ENCODE measurements at regions not wholly inside any gene's neighbourhood (a gene's known extent, or its start where the extent isn't known, plus 50 kb on each side); places are given as distances from the start of the nearest gene placed in this dataset.

GRCh38 chr15:60130821-60131220, 126.7 kb downstream of the FOXB1 start:
- Mint-ChIP-seq H3K27ac (no peak overlapping the region), H3K27me3 (peaks cover 28% of the 10 kb centered on the region), H3K36me3 (ENCODE audit: low read depth) (no peaks in the 10 kb centered on the region), H3K4me1 (peaks cover 34% of the 10 kb centered on the region), H3K9me3 (no peaks in the 10 kb centered on the region), H3K4me3 (no peak overlapping the region)
- intact Hi-C loops (cut with micrococcal nuclease): no loop called here
- peak; percentile 14 for DNase-seq

- H3K9me3 Mint-ChIP-seq: no peaks in the 10 kb centered on the region
- no peak overlapping the region for H3K4me3 Mint-ChIP-seq
- H3K27me3 Mint-ChIP-seq: peaks cover 54% of the 10 kb centered on the region
- peaks cover 4% of the 10 kb centered on the region for H3K4me1 Mint-ChIP-seq
- intact Hi-C loops (cut with micrococcal nuclease): no loop called here
- DNase-seq: peak; percentile 53
- no peak overlapping the region for H3K27ac Mint-ChIP-seq
- no peaks in the 10 kb centered on the region for H3K36me3 Mint-ChIP-seq (ENCODE audit: low read depth)
These were observed 130.5 kb downstream of the FOXB1 start for GRCh38 chr15:60134609-60135008.

GRCh38 chr15:60135961-60136360, 131.8 kb downstream of the FOXB1 start:
- H3K36me3 Mint-ChIP-seq (ENCODE audit: low read depth): no peaks in the 10 kb centered on the region
- DNase-seq: peak; percentile 28
- H3K4me3 Mint-ChIP-seq: no peak overlapping the region
- H3K27ac Mint-ChIP-seq: no peak overlapping the region
- no peaks in the 10 kb centered on the region for H3K9me3 Mint-ChIP-seq
- peaks cover 66% of the 10 kb centered on the region for H3K27me3 Mint-ChIP-seq
- no peaks in the 10 kb centered on the region for H3K4me1 Mint-ChIP-seq
- intact Hi-C loops (cut with micrococcal nuclease): no loop called here

- intact Hi-C loops (cut with micrococcal nuclease): no loop called here
- H3K36me3 Mint-ChIP-seq (ENCODE audit: low read depth): no peaks in the 10 kb centered on the region
- H3K4me1 Mint-ChIP-seq: no peaks in the 10 kb centered on the region
- H3K27ac Mint-ChIP-seq: no peak overlapping the region
- DNase-seq: peak; percentile 37
- no peak overlapping the region for H3K4me3 Mint-ChIP-seq
- H3K27me3 Mint-ChIP-seq: peaks cover 69% of the 10 kb centered on the region
- no peaks in the 10 kb centered on the region for H3K9me3 Mint-ChIP-seq
These were observed 133.7 kb downstream of the FOXB1 start for GRCh38 chr15:60137711-60138396.

- Mint-ChIP-seq H3K36me3 (ENCODE audit: low read depth) (no peaks in the 10 kb centered on the region), H3K9me3 (no peaks in the 10 kb centered on the region), H3K27me3 (peaks cover 72% of the 10 kb centered on the region), H3K27ac (no peak overlapping the region), H3K4me3 (no peak overlapping the region), H3K4me1 (no peaks in the 10 kb centered on the region)
- intact Hi-C loops (cut with micrococcal nuclease): no loop called here
- DNase-seq: peak; percentile 43
These were observed 134.4 kb downstream of the FOXB1 start for GRCh38 chr15:60138397-60138968.

GRCh38 chr15:60152386-60152785, 148.3 kb downstream of the FOXB1 start:
- H3K9me3 Mint-ChIP-seq: no peaks in the 10 kb centered on the region
- intact Hi-C loops (cut with micrococcal nuclease): no loop called here
- H3K4me3 Mint-ChIP-seq: no peak overlapping the region
- H3K36me3 Mint-ChIP-seq (ENCODE audit: low read depth): no peaks in the 10 kb centered on the region
- H3K27ac Mint-ChIP-seq: no peak overlapping the region
- peaks cover 17% of the 10 kb centered on the region for H3K27me3 Mint-ChIP-seq
- DNase-seq: no peak
- peaks cover 16% of the 10 kb centered on the region for H3K4me1 Mint-ChIP-seq

- Mint-ChIP-seq H3K9me3 (no peaks in the 10 kb centered on the region), H3K4me3 (peak overlapping the region; percentile 7), H3K27ac (no peak overlapping the region), H3K27me3 (peaks cover 15% of the 10 kb centered on the region), H3K36me3 (ENCODE audit: low read depth) (no peaks in the 10 kb centered on the region), H3K4me1 (peaks cover 16% of the 10 kb centered on the region)
- DNase-seq: no peak
- intact Hi-C loops (cut with micrococcal nuclease): no loop called here
These were observed 150.7 kb downstream of the FOXB1 start for GRCh38 chr15:60154764-60155325.

GRCh38 chr15:60155661-60156060, 151.6 kb downstream of the FOXB1 start:
- Mint-ChIP-seq H3K27me3 (peaks cover 13% of the 10 kb centered on the region), H3K36me3 (ENCODE audit: low read depth) (no peaks in the 10 kb centered on the region), H3K27ac (no peak overlapping the region), H3K9me3 (no peaks in the 10 kb centered on the region), H3K4me3 (no peak overlapping the region), H3K4me1 (peaks cover 14% of the 10 kb centered on the region)
- DNase-seq: no peak
- intact Hi-C loops (cut with micrococcal nuclease): no loop called here

- H3K9me3 Mint-ChIP-seq: peaks cover 4% of the 10 kb centered on the region
- intact Hi-C loops (cut with micrococcal nuclease): no loop called here
These were observed 156.8 kb downstream of the FOXB1 start for GRCh38 chr15:60160909-60161308.

GRCh38 chr15:60161704-60162103, 157.6 kb downstream of the FOXB1 start:
- H3K4me1 Mint-ChIP-seq: no peaks in the 10 kb centered on the region
- intact Hi-C loops (cut with micrococcal nuclease): no loop called here
- H3K27ac Mint-ChIP-seq: no peak overlapping the region
- H3K36me3 Mint-ChIP-seq (ENCODE audit: low read depth): no peaks in the 10 kb centered on the region
- no peak overlapping the region for H3K4me3 Mint-ChIP-seq
- H3K9me3 Mint-ChIP-seq: peaks cover 4% of the 10 kb centered on the region
- no peak for DNase-seq
- peaks cover 34% of the 10 kb centered on the region for H3K27me3 Mint-ChIP-seq

More at GRCh38 chr15:60160909-60161308, 156.8 kb downstream of the FOXB1 start:
- Mint-ChIP-seq H3K36me3 (ENCODE audit: low read depth) (no peaks in the 10 kb centered on the region), H3K27me3 (peaks cover 34% of the 10 kb centered on the region), H3K4me1 (peaks cover 4% of the 10 kb centered on the region), H3K4me3 (no peak overlapping the region), H3K27ac (no peak overlapping the region)
- no peak for DNase-seq

- H3K9me3 Mint-ChIP-seq: peaks cover 4% of the 10 kb centered on the region
- H3K27ac Mint-ChIP-seq: no peak overlapping the region
- peaks cover 35% of the 10 kb centered on the region for H3K27me3 Mint-ChIP-seq
- intact Hi-C loops (cut with micrococcal nuclease): no loop called here
- H3K4me3 Mint-ChIP-seq: no peak overlapping the region
- H3K36me3 Mint-ChIP-seq (ENCODE audit: low read depth): no peaks in the 10 kb centered on the region
- DNase-seq: no peak
- H3K4me1 Mint-ChIP-seq: no peaks in the 10 kb centered on the region
These were observed 158.3 kb downstream of the FOXB1 start for GRCh38 chr15:60162251-60162967.

GRCh38 chr15:60162968-60163355, 158.9 kb downstream of the FOXB1 start:
- H3K27me3 Mint-ChIP-seq: peaks cover 36% of the 10 kb centered on the region

GRCh38 chr15:60165111-60165510, 161.0 kb downstream of the FOXB1 start:
- peaks cover 4% of the 10 kb centered on the region for H3K9me3 Mint-ChIP-seq
- intact Hi-C loops (cut with micrococcal nuclease): no loop called here
- H3K27me3 Mint-ChIP-seq: peaks cover 26% of the 10 kb centered on the region
- DNase-seq: no peak
- H3K4me3 Mint-ChIP-seq: no peak overlapping the region
- H3K36me3 Mint-ChIP-seq (ENCODE audit: low read depth): no peaks in the 10 kb centered on the region
- no peaks in the 10 kb centered on the region for H3K4me1 Mint-ChIP-seq
- H3K27ac Mint-ChIP-seq: no peak overlapping the region

More at GRCh38 chr15:60162968-60163355, 158.9 kb downstream of the FOXB1 start:
- H3K9me3 Mint-ChIP-seq: peaks cover 4% of the 10 kb centered on the region
- no peaks in the 10 kb centered on the region for H3K4me1 Mint-ChIP-seq
- H3K4me3 Mint-ChIP-seq: no peak overlapping the region
- DNase-seq: no peak
- H3K36me3 Mint-ChIP-seq (ENCODE audit: low read depth): no peaks in the 10 kb centered on the region
- no peak overlapping the region for H3K27ac Mint-ChIP-seq
- intact Hi-C loops (cut with micrococcal nuclease): no loop called here

GRCh38 chr15:60172143-60172542, 168.0 kb downstream of the FOXB1 start:
- peaks cover 22% of the 10 kb centered on the region for H3K27me3 Mint-ChIP-seq
- intact Hi-C loops (cut with micrococcal nuclease): no loop called here

More at GRCh38 chr15:60172143-60172542, 168.0 kb downstream of the FOXB1 start:
- Mint-ChIP-seq H3K4me1 (no peaks in the 10 kb centered on the region), H3K27ac (no peak overlapping the region), H3K9me3 (no peaks in the 10 kb centered on the region), H3K4me3 (no peak overlapping the region), H3K36me3 (ENCODE audit: low read depth) (no peaks in the 10 kb centered on the region)
- DNase-seq: no peak

Measured in activated CD4-positive, alpha-beta T cell treated with anti-CD3 and anti-CD28 coated beads, Interleukin-2, amount 10 ng/mL, durations not matched to agents 24 days and 14 days (primary cell).